ENCODE measurements at regions not wholly inside any gene's neighbourhood (a gene's known extent, or its start where the extent isn't known, plus 50 kb on each side); places are given as distances from the start of the nearest gene placed in this dataset.

DNA sequence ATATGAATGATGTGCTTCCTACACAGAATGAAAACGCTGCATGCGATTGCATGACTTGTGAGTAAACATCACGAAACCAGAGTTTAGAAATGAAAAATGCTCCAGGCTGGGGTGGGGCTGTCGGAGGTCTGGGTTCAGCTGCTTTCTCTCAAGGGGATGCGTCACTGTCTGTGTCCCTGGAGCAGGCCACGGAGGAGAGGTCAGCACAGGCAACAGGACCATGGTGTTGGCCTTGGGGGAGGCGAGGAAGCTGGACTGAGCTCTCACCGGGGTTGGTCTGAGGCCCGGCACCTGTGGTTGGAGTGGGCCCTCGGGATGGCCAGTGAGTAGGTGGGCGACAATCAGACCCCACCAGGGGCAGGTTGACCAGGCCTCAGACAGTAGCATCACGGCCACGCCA lies 89.0 kb upstream of the TMEM18 start:
- POLR2A ChIA-PET, result no interaction called here

DNA sequence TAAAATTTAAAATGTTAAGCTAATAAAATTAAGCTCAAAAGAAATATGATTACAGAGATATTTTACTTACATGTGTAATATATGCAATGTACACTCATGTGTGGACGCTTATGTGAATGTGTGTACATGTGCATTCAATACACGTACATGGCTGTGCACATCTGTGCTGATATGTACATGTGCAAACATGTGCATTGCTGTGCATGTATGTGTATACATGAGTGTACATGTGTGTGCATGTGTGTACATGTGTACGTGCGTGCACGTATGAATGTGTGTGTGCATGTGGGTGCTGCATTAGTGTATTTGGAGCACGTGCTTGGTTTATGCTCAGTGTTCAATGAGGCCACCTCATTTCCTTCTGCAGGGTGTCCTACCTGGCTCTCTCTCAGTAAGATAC lies 88.2 kb upstream of the TMEM18 start:
- TF ChIP-seq NFIC (IDR thresholded peaks at IDR 0.05; ENCODE audit: borderline replicate concordance) (no peak), FOXM1 (IDR thresholded peaks at IDR 0.05; ENCODE audit: low read depth) (no peak)
- TF ChIP-seq, protein P1, sequence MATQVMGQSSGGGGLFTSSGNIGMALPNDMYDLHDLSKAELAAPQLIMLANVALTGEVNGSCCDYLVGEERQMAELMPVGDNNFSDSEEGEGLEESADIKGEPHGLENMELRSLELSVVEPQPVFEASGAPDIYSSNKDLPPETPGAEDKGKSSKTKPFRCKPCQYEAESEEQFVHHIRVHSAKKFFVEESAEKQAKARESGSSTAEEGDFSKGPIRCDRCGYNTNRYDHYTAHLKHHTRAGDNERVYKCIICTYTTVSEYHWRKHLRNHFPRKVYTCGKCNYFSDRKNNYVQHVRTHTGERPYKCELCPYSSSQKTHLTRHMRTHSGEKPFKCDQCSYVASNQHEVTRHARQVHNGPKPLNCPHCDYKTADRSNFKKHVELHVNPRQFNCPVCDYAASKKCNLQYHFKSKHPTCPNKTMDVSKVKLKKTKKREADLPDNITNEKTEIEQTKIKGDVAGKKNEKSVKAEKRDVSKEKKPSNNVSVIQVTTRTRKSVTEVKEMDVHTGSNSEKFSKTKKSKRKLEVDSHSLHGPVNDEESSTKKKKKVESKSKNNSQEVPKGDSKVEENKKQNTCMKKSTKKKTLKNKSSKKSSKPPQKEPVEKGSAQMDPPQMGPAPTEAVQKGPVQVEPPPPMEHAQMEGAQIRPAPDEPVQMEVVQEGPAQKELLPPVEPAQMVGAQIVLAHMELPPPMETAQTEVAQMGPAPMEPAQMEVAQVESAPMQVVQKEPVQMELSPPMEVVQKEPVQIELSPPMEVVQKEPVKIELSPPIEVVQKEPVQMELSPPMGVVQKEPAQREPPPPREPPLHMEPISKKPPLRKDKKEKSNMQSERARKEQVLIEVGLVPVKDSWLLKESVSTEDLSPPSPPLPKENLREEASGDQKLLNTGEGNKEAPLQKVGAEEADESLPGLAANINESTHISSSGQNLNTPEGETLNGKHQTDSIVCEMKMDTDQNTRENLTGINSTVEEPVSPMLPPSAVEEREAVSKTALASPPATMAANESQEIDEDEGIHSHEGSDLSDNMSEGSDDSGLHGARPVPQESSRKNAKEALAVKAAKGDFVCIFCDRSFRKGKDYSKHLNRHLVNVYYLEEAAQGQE (IDR thresholded peaks at IDR 0.05; ENCODE audit: low read depth, low read length), result no peak
- TF ChIP-seq, protein P2, sequence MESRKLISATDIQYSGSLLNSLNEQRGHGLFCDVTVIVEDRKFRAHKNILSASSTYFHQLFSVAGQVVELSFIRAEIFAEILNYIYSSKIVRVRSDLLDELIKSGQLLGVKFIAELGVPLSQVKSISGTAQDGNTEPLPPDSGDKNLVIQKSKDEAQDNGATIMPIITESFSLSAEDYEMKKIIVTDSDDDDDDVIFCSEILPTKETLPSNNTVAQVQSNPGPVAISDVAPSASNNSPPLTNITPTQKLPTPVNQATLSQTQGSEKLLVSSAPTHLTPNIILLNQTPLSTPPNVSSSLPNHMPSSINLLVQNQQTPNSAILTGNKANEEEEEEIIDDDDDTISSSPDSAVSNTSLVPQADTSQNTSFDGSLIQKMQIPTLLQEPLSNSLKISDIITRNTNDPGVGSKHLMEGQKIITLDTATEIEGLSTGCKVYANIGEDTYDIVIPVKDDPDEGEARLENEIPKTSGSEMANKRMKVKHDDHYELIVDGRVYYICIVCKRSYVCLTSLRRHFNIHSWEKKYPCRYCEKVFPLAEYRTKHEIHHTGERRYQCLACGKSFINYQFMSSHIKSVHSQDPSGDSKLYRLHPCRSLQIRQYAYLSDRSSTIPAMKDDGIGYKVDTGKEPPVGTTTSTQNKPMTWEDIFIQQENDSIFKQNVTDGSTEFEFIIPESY (IDR thresholded peaks at IDR 0.05; ENCODE audit: borderline replicate concordance, low read depth), result no peak
- Histone ChIP-seq H3K9ac (no peak overlapping the region), H3K36me3 (replicated peaks in 1 of 2; ENCODE audit: control insufficient read depth in 1 of 2, insufficient read depth in 2 of 2, low read length in 1 of 2) (no peaks in the 10 kb centered on the region), H3K4me1 (ENCODE audit: control insufficient read depth in 1 of 2, insufficient read depth in 2 of 2, low read depth in 1 of 2, low read length in 1 of 2) (peaks cover 0 to 18% of the 10 kb centered on the region in 2 experiments; a peak in 1 of 4 replicates), H3K9me2 (no peaks in the 10 kb centered on the region), H4K20me1 (ENCODE audit: insufficient read depth) (no peaks in the 10 kb centered on the region), H3K27ac (ENCODE audit: low read depth in 2 of 2, low read length in 1 of 2) (no peak overlapping the region), H2AFZ (ENCODE audit: low read depth) (no peak overlapping the region), H3K9me3 (no peaks in the 10 kb centered on the region), H3K4me3 (ENCODE audit: low read depth in 2 of 2, low read length in 1 of 2) (no peak overlapping the region), H3K4me2 (no peak overlapping the region), H3F3A (replicated peaks; ENCODE audit: insufficient read depth) (no peaks in the 10 kb centered on the region), H3K79me2 (ENCODE audit: insufficient read depth) (no peaks in the 10 kb centered on the region), H3K27me3 (ENCODE audit: insufficient read depth) (no peaks in the 10 kb centered on the region)
- ChIA-PET CTCF (no interaction called here), POLR2A (interaction anchor here (0.6 kb wide), 1 partner anchor 551 kb away, joined by 3 read pairs; no protein-coding TSS in a partner anchor)
- DNase-seq, result no peak
- 84% methylated on average over 6 of the region's 6 CpGs for WGBS (ENCODE audit: low lambda C conversion rate)

More for the DNA sequence above, 89.0 kb upstream of the TMEM18 start:
- peaks cover 0 to 15% of the 10 kb centered on the region in 2 experiments; a peak in 1 of 4 replicates for H3K4me1 ChIP-seq (ENCODE audit: control insufficient read depth in 1 of 2, insufficient read depth in 2 of 2, low read depth in 1 of 2, low read length in 1 of 2)
- no peaks in the 10 kb centered on the region for H3K9me2 ChIP-seq
- H3K9me3 ChIP-seq, result no peaks in the 10 kb centered on the region
- H4K20me1 ChIP-seq (ENCODE audit: insufficient read depth), result no peaks in the 10 kb centered on the region
- no peak overlapping the region for H3K4me3 ChIP-seq (ENCODE audit: low read depth in 2 of 2, low read length in 1 of 2)
- H3K36me3 ChIP-seq (replicated peaks in 1 of 2; ENCODE audit: control insufficient read depth in 1 of 2, insufficient read depth in 2 of 2, low read length in 1 of 2), result no peaks in the 10 kb centered on the region
- H3K9ac ChIP-seq, result no peak overlapping the region
- H3K4me2 ChIP-seq, result no peak overlapping the region
- WGBS (ENCODE audit: low lambda C conversion rate), result 53% methylated on average over 13 of the region's 13 CpGs
- H3F3A ChIP-seq (replicated peaks; ENCODE audit: insufficient read depth), result no peaks in the 10 kb centered on the region
- no peak overlapping the region for H2AFZ ChIP-seq (ENCODE audit: low read depth)
- H3K79me2 ChIP-seq (ENCODE audit: insufficient read depth), result no peaks in the 10 kb centered on the region
- CTCF ChIA-PET, result no interaction called here
- H3K27me3 ChIP-seq (ENCODE audit: insufficient read depth), result no peaks in the 10 kb centered on the region
- no peak overlapping the region for H3K27ac ChIP-seq (ENCODE audit: low read depth in 2 of 2, low read length in 1 of 2)
- DNase-seq, result no peak
- TF ChIP-seq TEAD4 (IDR thresholded peaks at IDR 0.05; ENCODE audit: borderline replicate concordance, insufficient read depth), result no peak
- TF ChIP-seq RAD21 (IDR thresholded peaks at IDR 0.05; ENCODE audit: low read length), result no peak
- TF ChIP-seq YY1 (IDR thresholded peaks at IDR 0.05; ENCODE audit: low read depth), result no peak
- TF ChIP-seq CHD2 (IDR thresholded peaks at IDR 0.05; ENCODE audit: low read length, partially characterized antibody), result no peak
- TF ChIP-seq NRF1 (IDR thresholded peaks at IDR 0.05; ENCODE audit: low read depth, low read length), result no peak
- TF ChIP-seq NFIC (IDR thresholded peaks at IDR 0.05; ENCODE audit: borderline replicate concordance), result no peak
- no peak for TF ChIP-seq JUND (IDR thresholded peaks at IDR 0.05)
- TF ChIP-seq, protein P2 (IDR thresholded peaks at IDR 0.05; ENCODE audit: borderline replicate concordance, low read depth), result no peak
- TF ChIP-seq MXI1 (IDR thresholded peaks at IDR 0.05; ENCODE audit: low read depth, low read length), result no peak
- TF ChIP-seq FOXM1 (IDR thresholded peaks at IDR 0.05; ENCODE audit: low read depth), result no peak
- TF ChIP-seq, protein P3, sequence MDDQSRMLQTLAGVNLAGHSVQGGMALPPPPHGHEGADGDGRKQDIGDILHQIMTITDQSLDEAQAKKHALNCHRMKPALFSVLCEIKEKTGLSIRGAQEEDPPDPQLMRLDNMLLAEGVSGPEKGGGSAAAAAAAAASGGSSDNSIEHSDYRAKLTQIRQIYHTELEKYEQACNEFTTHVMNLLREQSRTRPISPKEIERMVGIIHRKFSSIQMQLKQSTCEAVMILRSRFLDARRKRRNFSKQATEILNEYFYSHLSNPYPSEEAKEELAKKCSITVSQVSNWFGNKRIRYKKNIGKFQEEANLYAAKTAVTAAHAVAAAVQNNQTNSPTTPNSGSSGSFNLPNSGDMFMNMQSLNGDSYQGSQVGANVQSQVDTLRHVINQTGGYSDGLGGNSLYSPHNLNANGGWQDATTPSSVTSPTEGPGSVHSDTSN (IDR thresholded peaks at IDR 0.05), result no peak
- TF ChIP-seq SIN3A (IDR thresholded peaks at IDR 0.05; ENCODE audit: borderline replicate concordance, low read depth, low read length), result no peak
- TF ChIP-seq, protein P4, sequence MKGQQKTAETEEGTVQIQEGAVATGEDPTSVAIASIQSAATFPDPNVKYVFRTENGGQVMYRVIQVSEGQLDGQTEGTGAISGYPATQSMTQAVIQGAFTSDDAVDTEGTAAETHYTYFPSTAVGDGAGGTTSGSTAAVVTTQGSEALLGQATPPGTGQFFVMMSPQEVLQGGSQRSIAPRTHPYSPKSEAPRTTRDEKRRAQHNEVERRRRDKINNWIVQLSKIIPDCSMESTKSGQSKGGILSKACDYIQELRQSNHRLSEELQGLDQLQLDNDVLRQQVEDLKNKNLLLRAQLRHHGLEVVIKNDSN (IDR thresholded peaks at IDR 0.05; ENCODE audit: borderline replicate concordance, low read depth), result no peak
- no peak for TF ChIP-seq GATA2 (CRISPR knock-in tag; IDR thresholded peaks at IDR 0.05)
- TF ChIP-seq GABPA (IDR thresholded peaks at IDR 0.05; ENCODE audit: low read depth), result no peak
